Occipital lobe (tissue), 2 donors: ENCODE measurements at regions not wholly inside any gene's neighbourhood (a gene's known extent, or its start where the extent isn't known, plus 50 kb on each side); places are given as distances from the start of the nearest gene placed in this dataset. TPM values are rescaled to one million over a fixed set of nuclear protein-coding genes. Genes with fewer than 3 reads are reported as not detected.

Experiments
- DNase-seq: peaks from one replicate; lab custom pipeline; 2025; lab: John Stamatoyannopoulos, UW
- small RNA-seq: library from RNA; depleted of rRNA; stranded (forward); fragments of <200 nt; gene quantifications from one replicate; pipeline ENCODE3, GENCODE V24; 2014

DNA sequence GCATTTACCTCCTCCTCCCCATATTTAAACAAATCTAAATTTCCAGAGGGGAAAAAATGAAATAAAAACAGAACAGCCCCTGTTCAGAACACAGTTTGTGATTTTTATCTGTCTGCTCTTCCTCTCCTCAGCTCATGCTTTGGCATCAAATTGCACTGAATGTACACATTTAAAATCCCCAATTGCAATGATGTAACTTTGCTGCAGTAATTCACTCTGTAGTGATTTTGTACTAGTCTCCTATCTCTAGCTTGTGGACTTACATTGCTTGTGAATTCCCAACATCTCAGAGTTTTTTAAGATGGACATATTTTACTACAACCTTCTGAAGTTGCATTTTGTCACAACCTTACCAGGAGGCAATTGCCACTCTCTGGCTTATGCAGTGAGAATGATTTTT, 81.6 kb upstream of the ROBO2 start:
- no peak for DNase-seq

GRCh38 chr3:76958861-76959260, 81.0 kb upstream of the ROBO2 start:
- DNase-seq: no peak

DNA sequence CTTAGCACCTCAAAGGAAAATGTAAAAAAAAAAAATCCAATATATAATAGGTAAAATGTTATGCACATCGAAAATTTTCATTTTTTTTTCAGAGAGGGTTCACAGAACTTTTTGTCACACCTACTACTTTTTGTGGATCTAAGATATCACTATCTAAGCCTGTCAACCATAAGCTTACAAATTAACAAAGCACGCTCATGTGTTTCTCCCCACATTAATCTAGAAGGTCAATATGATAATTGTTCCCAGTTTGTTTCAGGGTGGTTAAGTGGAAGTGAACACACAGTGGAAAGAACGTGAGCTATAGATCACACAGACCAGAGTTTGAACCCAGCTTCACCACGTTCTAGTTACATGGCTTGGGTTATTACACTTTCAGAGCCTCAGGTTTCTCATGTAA, 78.6 kb upstream of the ROBO2 start:
- DNase-seq: no peak

DNA sequence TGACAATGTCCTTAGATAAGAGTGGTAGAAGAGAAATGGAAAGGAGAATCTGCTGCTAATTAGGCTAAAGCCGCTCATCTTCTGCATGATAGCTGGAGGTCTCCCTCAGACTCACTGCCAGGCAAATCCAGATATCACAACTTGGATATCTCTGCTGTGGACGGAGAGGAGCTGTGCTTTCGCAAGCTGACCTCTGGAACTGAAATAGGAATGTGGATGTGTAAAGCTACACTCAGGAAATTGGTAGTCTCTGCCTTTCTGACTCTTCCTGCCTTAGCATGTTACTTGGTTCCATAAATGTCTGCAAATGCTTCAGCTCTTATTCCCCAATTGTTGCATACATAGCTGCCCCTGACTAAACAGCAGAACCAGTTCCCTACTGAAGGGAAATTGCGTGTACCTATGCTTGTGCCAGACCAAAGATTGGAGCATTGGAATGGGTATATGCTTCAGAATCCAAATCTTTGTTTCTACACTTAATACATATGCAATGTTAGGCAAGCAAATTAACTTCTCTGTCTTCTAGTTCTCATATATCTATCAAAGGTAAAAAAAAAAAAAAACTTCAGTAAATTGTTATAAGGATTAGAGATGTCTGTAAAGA, 74.7 kb upstream of the ROBO2 start:
- no peak for DNase-seq

DNA sequence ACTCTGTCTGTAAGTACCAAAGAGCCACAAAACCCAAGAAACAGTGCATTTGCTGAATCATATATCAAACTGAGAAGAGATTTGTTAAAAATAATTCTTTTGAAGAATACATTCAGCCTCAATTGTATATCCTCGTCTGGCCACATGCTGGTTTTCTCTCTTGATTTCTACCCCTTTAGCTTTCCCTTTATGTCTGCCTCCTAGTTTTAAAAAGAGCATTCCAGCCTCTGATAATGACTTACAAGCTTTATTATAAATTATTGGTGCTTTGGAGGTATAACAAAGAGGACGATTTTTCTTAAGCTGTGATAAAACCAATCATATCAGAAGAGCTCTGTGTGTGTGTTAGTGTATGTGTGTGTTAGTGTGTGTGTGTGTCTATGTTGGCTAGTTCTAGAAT, 70.4 kb upstream of the ROBO2 start:
- DNase-seq: no peak

- DNase-seq: no peak
Measured at GRCh38 chr3:76969996-76970615, 69.8 kb upstream of the ROBO2 start.

DNA sequence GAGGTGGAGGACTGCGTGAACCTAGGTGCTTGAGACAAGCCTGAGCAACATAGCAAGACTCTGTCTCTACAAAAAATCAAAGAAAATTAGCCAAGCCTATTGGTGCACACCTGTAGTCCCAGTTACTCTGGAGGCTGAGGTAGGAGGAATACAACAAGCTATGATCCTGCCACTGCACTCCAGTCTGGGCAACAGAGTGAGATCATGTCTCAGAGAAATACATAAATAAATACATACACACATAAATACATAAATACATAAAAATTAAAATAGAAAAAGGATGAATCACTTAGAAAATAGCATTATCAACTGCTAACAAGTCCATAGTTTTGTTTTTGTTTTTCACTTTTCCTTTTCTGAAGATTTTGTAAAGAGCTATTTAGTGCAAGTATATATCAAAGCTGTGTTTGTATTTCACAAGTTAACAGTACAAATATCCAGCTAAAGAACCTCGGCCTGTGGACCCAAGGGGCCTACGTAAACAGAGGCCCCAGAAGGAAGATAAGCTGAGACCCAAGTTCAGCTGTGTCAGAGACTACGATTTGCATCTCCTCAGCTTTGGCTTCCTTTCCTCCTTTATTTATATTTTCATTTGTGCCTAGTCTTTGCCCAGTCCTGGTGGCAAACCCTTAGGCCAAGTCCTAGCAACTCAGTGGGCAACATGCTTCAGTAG, 67.1 kb upstream of the ROBO2 start:
- DNase-seq: no peak

GRCh38 chr3:76976996-76977395, 62.9 kb upstream of the ROBO2 start:
- no peak for DNase-seq

DNA sequence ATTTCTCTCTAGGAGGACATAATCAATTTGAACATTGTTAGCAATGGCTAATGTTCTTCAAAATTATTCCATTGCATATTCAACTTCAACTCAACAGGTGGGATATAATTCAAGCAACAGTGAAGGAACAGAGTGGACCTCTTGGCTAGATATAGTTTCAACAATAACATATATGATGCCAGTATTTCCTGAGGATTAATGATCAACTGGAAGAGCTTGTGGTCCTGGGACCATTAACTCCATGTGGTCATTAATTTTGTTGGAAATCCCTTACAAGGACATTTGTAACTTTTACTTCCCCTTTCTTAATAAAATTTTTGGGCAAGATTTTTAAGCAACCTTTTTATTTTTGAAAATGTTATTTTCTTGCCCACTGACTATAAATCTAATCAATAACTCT, 54.3 kb upstream of the ROBO2 start:
- DNase-seq: no peak

DNA sequence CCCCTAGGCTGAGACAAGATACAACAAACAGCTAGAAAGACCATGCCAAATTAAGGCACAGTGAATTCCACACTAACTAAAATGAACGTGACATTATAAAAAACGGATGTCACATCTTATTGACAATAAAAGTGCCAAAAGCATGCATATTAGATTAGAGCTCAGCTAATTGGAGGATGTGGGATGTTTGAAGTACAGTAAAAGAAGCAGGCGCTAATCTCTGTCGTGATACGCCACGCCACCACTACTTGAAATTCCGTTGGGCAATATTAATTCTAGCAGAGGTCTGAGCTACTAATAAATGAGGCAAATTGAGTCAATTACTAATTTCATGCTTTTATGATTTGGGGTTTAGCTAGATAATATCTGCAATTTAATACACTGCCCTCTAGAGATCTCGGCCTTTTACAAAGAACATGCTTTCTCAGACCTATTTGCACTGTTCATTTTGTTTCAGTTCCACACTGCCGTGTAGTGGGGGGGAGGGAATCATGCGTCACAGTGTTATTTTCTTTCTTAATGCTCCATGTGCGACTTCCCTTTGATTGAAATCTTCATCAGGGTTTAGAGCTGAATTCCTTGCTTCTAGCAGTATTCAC, 52.9 kb upstream of the ROBO2 start:
- DNase-seq: no peak

Small RNA genes in the stretch of these regions (small RNA-seq; reads per million reads assigned to genes)
- gene RF00019: not detected
